K562 (cell line): ENCODE measurements at regions not wholly inside any gene's neighbourhood (a gene's known extent, or its start where the extent isn't known, plus 50 kb on each side); places are given as distances from the start of the nearest gene placed in this dataset.

Experiments
- ATAC-seq: fragments of 200-7000 bp; cut with Tn5 transposase; 3 replicates; pipeline ENCODE4 v1.9.1; 2020; ENCODE audit warnings: moderate library complexity
- BruUV-seq: library from RNA; stranded (reverse); fragments of 400-500 nt; replicated peaks from 2 replicates; lab custom pipeline; 2021; lab: Mats Ljungman, UMichigan
- CTCF ChIA-PET: fragments of 300-600 bp; formaldehyde crosslinking; extraction: SDS; loops from one replicate; lab custom pipeline; 2021; ENCODE audit warnings: low intra/inter-chr PET ratio; lab: Yijun Ruan, JAX
- POLR2A ChIA-PET: fragments of 300-600, 350-650 bp; sonication (Branson Sonifier 250); formaldehyde crosslinking; extraction: SDS; loops from one replicate; lab custom pipeline; 2021; ENCODE audit warnings: antibody characterized with exemption, inconsistent platforms; lab: Yijun Ruan, JAX
- DNase-seq, 4 experiments: peaks; one replicate each; pipeline versions ENCODE4 v3.0.0 to v3.0.0-alpha.2; 2011 to 2018; ENCODE audit warnings: low spot score in 3 of 4, mixed read lengths in 3 of 4; ENCODE audit errors: extremely low read depth in 1 of 4
- FAIRE-seq: peaks from 2 replicates; lab custom pipeline; 2011; peaks lifted over from hg19 to GRCh38; lab: Jason Lieb, UNC
- H2AFZ ChIP-seq: 2 replicates; pipeline ENCODE4 v1.6.0; 2011; ENCODE audit warnings: low read depth, low read length, control low read depth, inconsistent platforms
- H3K27ac ChIP-seq: fragments of 200-600 bp; 3 replicates; pipeline ENCODE4 v1.8.0; 2011; ENCODE audit warnings: low read depth, mild to moderate bottlenecking, control low read depth, inconsistent platforms, low read length, moderate library complexity, mixed read lengths; ENCODE audit errors: extremely low read depth
- H3K27me3 ChIP-seq, 2 experiments: fragments of 300-600 bp in 1 of 2; 2 replicates in 1 of 2; 3 replicates in 1 of 2; pipeline versions ENCODE4 v1.6.0 to v1.8.0; 2011; ENCODE audit warnings: inconsistent platforms in 2 of 2, low read length in 2 of 2, mild to moderate bottlenecking in 1 of 2, mixed read lengths in 1 of 2, moderate library complexity in 1 of 2; ENCODE audit not compliant: control insufficient read depth in 2 of 2, insufficient read depth in 2 of 2
- H3K36me3 ChIP-seq: fragments of 300-600 bp; 3 replicates; pipeline ENCODE4 v1.8.0; 2011; ENCODE audit warnings: mild to moderate bottlenecking, low read length, inconsistent platforms; ENCODE audit not compliant: control insufficient read depth, insufficient read depth
- H3K4me1 ChIP-seq, 2 experiments: fragments of 200-600 bp in 1 of 2; replicated peaks in 1 of 2; 2 replicates in 1 of 2; 3 replicates in 1 of 2; pipeline versions ENCODE4 v1.5.1 to v1.8.0; 2011; ENCODE audit warnings: inconsistent platforms in 2 of 2, low read length in 2 of 2, mild to moderate bottlenecking in 1 of 2, mixed read lengths in 1 of 2, moderate library complexity in 1 of 2; ENCODE audit not compliant: control insufficient read depth in 2 of 2, insufficient read depth in 2 of 2
- H3K4me2 ChIP-seq: 2 replicates; pipeline ENCODE4 v1.6.1; 2011; ENCODE audit warnings: low read length, control low read depth, inconsistent platforms, mixed read lengths; ENCODE audit not compliant: insufficient read depth
- H3K4me3 ChIP-seq: fragments of 200-600 bp; sonication (generic), shearing (Covaris generic); 2 replicates; pipeline ENCODE4 v1.5.1; 2016; ENCODE audit warnings: control low read depth, inconsistent platforms
- H3K79me2 ChIP-seq: fragments of 200-600 bp; 3 replicates; pipeline ENCODE4 v1.8.0; 2011; ENCODE audit warnings: low read length, inconsistent platforms; ENCODE audit not compliant: control insufficient read depth, insufficient read depth
- H3K9ac ChIP-seq, 2 experiments: 2 replicates each; pipeline versions ENCODE4 v1.6.0 to v1.6.1; 2011; ENCODE audit warnings: low read depth in 2 of 2, low read length in 2 of 2, control low read depth in 1 of 2, inconsistent platforms in 1 of 2, mild to moderate bottlenecking in 1 of 2, mixed read lengths in 1 of 2; ENCODE audit not compliant: insufficient read depth in 1 of 2
- H3K9me1 ChIP-seq: one replicate; pipeline ENCODE4 v1.6.0; 2011; ENCODE audit warnings: inconsistent platforms, mild to moderate bottlenecking, low read length, moderate library complexity; ENCODE audit not compliant: control insufficient read depth, insufficient read depth
- H3K9me3 ChIP-seq: replicated peaks from 2 replicates; pipeline ENCODE4 v1.5.1; 2011; ENCODE audit warnings: low read depth, low read length, inconsistent platforms; ENCODE audit not compliant: control insufficient read depth, insufficient read depth
- H4K20me1 ChIP-seq: replicated peaks from 2 replicates; pipeline ENCODE4 v1.6.1; 2011; ENCODE audit warnings: low read length, inconsistent platforms, mixed read lengths; ENCODE audit not compliant: control insufficient read depth, insufficient read depth
- ZBTB11 ChIP-seq, 3 experiments: fragments of 200-800 bp in 1 of 3; fragments of 250-450 bp in 1 of 3; fragments of 450-650 bp in 1 of 3; sonication (Bioruptor Pico) in 1 of 3; sonication (Bioruptor generic) in 1 of 3; formaldehyde crosslinking in 1 of 3; IDR thresholded peaks; 2 replicates each; pipeline versions ENCODE4 v1.6.1 to v1.8.0; 2016 to 2022; ENCODE audit warnings: mild to moderate bottlenecking in 2 of 3, missing genetic modification characterization in 2 of 3, missing compliant biosample characterization in 1 of 3, moderate library complexity in 1 of 3
- ZNF668 ChIP-seq: fragments of 250-450 bp; sonication (Bioruptor Pico); IDR thresholded peaks from 2 replicates; pipeline ENCODE4 v1.8.0; 2022; ENCODE audit warnings: mild to moderate bottlenecking, inconsistent platforms
- WGBS: fragments of 100-300 bp; shearing (Covaris generic); methylation state at CpG from one replicate; pipeline ENCODE4 v1.1.6; 2016; ENCODE audit warnings: low coverage, mixed read lengths; ENCODE audit not compliant: insufficient coverage; ENCODE audit errors: missing lambda C conversion rate; 5-methylcytosine and 5-hydroxymethylcytosine counted together
- in situ Hi-C: fragments of 300-500 bp; cut with MboI; formaldehyde crosslinking; loops from 4 replicates; pipeline ENCODE4 v1.15.0; 2018; ENCODE audit warnings: inconsistent platforms, mixed read lengths
- intact Hi-C: fragments of 100-400 bp; cut with micrococcal nuclease; formaldehyde crosslinking; loops from 2 replicates; pipeline ENCODE4 v1.14.2; 2022

GRCh38 chr20:48076247-48076646 lies 291.0 kb upstream of the SULF2 start:
- FAIRE-seq, result no peak
- in situ Hi-C loops, result no loop called here
- 2% methylated on average over 11 of the region's 11 CpGs for WGBS

More at GRCh38 chr20:48076247-48076646, 291.0 kb upstream of the SULF2 start:
- no TSS peak for BruUV-seq
- TF ChIP-seq ZNF668 (CRISPR knock-in tag) (no peak), ZBTB11 (CRISPR knock-in tag; IDR thresholded peaks at IDR 0.05) (peak in 1 of 3 experiments; percentile 5; a peak in 1 of 6 replicates)
- ChIA-PET POLR2A (no interaction called here), CTCF (no interaction called here)
- no peak for DNase-seq
- no peak overlapping the region for H3K9ac ChIP-seq
- ATAC-seq, result no peak
- no peaks in the 10 kb centered on the region for H3K9me1 ChIP-seq
- H3K4me3 ChIP-seq, result no peak overlapping the region
- no peak overlapping the region for H3K4me2 ChIP-seq
- no peaks in the 10 kb centered on the region for H3K9me3 ChIP-seq
- no peak overlapping the region for H3K27ac ChIP-seq
- 0 out of 2 replicates have a peak, but pooled peaks cover 5% of the 10 kb centered on the region for H4K20me1 ChIP-seq
- no peaks in the 10 kb centered on the region for H3K36me3 ChIP-seq
- H2AFZ ChIP-seq, result no peak overlapping the region
- intact Hi-C loops, result no loop called here
- H3K4me1 ChIP-seq, result no peaks in the 10 kb centered on the region
- H3K27me3 ChIP-seq, result peaks cover 0 to 9% of the 10 kb centered on the region in 2 experiments; a peak in 2 of 5 replicates
- no peaks in the 10 kb centered on the region for H3K79me2 ChIP-seq
